OCI-LY1 (cell line): ENCODE measurements at regions not wholly inside any gene's neighbourhood (a gene's known extent, or its start where the extent isn't known, plus 50 kb on each side); places are given as distances from the start of the nearest gene placed in this dataset.

Experiments
- EZH2 ChIP-seq: fragments of 200-600 bp; sonication (generic), shearing (Covaris generic); IDR thresholded peaks from 2 replicates; pipeline ENCODE4 v1.8.0; 2017; ENCODE audit warnings: borderline replicate concordance, mixed run types, mild to moderate bottlenecking, antibody characterized with exemption, low read length, moderate library complexity, mixed read lengths
- TF ChIP-seq, protein P1 (sequence below): fragments of 200-600 bp; sonication (generic), shearing (Covaris generic); IDR thresholded peaks from 2 replicates; pipeline ENCODE4 v1.5.1; 2017; ENCODE audit warnings: mild to moderate bottlenecking, antibody characterized with exemption, low read length, moderate library complexity, mixed read lengths

DNA sequence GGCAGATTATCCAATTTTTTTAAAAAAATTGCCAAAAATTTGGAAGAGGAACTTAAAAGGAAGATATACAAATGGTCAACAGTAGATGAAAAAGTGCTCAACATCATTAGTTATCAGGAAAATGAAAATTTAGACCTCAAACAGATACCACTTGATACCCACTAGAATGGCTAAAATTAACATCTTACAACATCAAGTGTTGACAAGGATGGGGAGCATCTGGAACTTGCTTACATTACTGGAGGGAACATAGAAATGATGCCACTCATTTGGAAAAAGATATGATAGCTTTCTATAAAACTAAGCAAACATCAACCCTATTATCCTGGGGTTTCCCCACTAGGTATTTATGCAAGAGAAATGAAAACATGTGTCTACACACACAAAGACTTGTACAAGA lies 284.5 kb upstream of the CHRNA7 start:
- TF ChIP-seq, protein P1, sequence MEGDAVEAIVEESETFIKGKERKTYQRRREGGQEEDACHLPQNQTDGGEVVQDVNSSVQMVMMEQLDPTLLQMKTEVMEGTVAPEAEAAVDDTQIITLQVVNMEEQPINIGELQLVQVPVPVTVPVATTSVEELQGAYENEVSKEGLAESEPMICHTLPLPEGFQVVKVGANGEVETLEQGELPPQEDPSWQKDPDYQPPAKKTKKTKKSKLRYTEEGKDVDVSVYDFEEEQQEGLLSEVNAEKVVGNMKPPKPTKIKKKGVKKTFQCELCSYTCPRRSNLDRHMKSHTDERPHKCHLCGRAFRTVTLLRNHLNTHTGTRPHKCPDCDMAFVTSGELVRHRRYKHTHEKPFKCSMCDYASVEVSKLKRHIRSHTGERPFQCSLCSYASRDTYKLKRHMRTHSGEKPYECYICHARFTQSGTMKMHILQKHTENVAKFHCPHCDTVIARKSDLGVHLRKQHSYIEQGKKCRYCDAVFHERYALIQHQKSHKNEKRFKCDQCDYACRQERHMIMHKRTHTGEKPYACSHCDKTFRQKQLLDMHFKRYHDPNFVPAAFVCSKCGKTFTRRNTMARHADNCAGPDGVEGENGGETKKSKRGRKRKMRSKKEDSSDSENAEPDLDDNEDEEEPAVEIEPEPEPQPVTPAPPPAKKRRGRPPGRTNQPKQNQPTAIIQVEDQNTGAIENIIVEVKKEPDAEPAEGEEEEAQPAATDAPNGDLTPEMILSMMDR: no peak
- no peak for TF ChIP-seq EZH2
